ENCODE measurements at regions not wholly inside any gene's neighbourhood (a gene's known extent, or its start where the extent isn't known, plus 50 kb on each side); places are given as distances from the start of the nearest gene placed in this dataset.

GRCh38 chr7:142348100-142348499 lies 90.2 kb upstream of the PRSS58 start:
- TF ChIP-seq, protein P1, sequence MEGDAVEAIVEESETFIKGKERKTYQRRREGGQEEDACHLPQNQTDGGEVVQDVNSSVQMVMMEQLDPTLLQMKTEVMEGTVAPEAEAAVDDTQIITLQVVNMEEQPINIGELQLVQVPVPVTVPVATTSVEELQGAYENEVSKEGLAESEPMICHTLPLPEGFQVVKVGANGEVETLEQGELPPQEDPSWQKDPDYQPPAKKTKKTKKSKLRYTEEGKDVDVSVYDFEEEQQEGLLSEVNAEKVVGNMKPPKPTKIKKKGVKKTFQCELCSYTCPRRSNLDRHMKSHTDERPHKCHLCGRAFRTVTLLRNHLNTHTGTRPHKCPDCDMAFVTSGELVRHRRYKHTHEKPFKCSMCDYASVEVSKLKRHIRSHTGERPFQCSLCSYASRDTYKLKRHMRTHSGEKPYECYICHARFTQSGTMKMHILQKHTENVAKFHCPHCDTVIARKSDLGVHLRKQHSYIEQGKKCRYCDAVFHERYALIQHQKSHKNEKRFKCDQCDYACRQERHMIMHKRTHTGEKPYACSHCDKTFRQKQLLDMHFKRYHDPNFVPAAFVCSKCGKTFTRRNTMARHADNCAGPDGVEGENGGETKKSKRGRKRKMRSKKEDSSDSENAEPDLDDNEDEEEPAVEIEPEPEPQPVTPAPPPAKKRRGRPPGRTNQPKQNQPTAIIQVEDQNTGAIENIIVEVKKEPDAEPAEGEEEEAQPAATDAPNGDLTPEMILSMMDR (conservative IDR thresholded peaks at IDR 0.05; ENCODE audit: low read length) = no peak
- TF ChIP-seq EZH2phosphoT487 (IDR thresholded peaks at IDR 0.05; ENCODE audit: borderline replicate concordance) = no peak

All from Loucy (cell line).